SH-SY5Y (cell line): ENCODE measurements at regions not wholly inside any gene's neighbourhood (a gene's known extent, or its start where the extent isn't known, plus 50 kb on each side); places are given as distances from the start of the nearest gene placed in this dataset.

Source experiments
- GATA2 ChIP-seq: IDR thresholded peaks from 2 replicates; pipeline ENCODE4 v1.6.1; 2011; ENCODE audit warnings: mild to moderate bottlenecking, low read depth, low read length
- GATA3 ChIP-seq: IDR thresholded peaks from 2 replicates; pipeline ENCODE4 v1.6.1; 2011; ENCODE audit warnings: low read depth, mild to moderate bottlenecking, low read length, moderate library complexity

DNA sequence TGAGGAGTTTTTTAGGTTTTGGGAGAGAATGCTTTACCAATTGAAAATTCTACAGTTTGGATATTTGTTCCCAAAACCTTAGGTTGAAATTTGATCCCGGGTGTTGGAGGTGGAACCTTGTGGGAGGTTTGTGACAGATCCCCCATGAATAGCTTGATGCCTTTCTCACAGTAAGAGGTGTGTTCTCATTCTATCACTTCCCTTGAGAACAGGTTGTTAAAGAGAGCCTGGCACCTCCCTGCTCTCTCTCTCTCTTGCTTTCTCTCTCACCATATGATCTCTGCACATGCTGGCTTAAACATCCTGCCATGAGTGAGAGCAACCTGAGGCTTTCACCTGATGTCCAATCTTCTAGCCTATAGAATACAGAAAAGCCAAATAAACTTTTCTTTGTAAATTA is 1475.5 kb upstream of the AGA start:
- no peak for TF ChIP-seq GATA3
- TF ChIP-seq GATA2: no peak
